ENCODE measurements at regions not wholly inside any gene's neighbourhood (a gene's known extent, or its start where the extent isn't known, plus 50 kb on each side); places are given as distances from the start of the nearest gene placed in this dataset.

DNA sequence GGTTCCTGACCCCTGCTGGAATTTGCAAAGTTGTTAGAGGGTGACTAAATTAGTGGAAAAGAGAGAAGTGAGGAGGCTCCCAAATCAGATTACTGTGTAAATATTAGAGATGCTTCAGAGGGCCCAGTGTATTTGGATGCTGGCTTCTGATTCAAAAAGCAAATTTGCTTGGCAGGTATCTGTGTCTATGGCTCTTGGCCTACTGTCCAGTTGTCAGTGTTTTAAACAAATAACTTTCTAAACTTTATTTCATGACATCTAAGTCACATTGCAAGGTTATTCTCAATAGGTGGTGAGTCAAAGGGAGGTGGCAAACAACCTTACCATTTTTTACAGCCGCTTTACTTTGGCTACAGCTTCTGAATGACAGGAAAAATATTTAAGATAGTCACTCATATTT is 720.1 kb downstream of the KCNA4 start:
- TF ChIP-seq, protein P1, sequence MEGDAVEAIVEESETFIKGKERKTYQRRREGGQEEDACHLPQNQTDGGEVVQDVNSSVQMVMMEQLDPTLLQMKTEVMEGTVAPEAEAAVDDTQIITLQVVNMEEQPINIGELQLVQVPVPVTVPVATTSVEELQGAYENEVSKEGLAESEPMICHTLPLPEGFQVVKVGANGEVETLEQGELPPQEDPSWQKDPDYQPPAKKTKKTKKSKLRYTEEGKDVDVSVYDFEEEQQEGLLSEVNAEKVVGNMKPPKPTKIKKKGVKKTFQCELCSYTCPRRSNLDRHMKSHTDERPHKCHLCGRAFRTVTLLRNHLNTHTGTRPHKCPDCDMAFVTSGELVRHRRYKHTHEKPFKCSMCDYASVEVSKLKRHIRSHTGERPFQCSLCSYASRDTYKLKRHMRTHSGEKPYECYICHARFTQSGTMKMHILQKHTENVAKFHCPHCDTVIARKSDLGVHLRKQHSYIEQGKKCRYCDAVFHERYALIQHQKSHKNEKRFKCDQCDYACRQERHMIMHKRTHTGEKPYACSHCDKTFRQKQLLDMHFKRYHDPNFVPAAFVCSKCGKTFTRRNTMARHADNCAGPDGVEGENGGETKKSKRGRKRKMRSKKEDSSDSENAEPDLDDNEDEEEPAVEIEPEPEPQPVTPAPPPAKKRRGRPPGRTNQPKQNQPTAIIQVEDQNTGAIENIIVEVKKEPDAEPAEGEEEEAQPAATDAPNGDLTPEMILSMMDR (IDR thresholded peaks at IDR 0.05 in 2 of 3, conservative IDR thresholded peaks at IDR 0.05 in 1 of 3; ENCODE audit: borderline replicate concordance in 1 of 3, insufficient read depth in 1 of 3, low read depth in 2 of 3, low read length in 2 of 3) = no peak
- TF ChIP-seq POLR2A (IDR thresholded peaks at IDR 0.05; ENCODE audit: borderline replicate concordance, extremely low read depth, insufficient read depth, insufficient read length) (no peak), EZH2 (IDR thresholded peaks at IDR 0.05) (no peak), JUND (IDR thresholded peaks at IDR 0.05) (no peak), ELF1 (IDR thresholded peaks at IDR 0.05; ENCODE audit: borderline replicate concordance, low read depth) (no peak), EZH2phosphoT487 (IDR thresholded peaks at IDR 0.05; ENCODE audit: borderline replicate concordance) (no peak), POLR2AphosphoS5 (IDR thresholded peaks at IDR 0.05; ENCODE audit: low read depth, low read length) (no peak), YY1 (IDR thresholded peaks at IDR 0.05; ENCODE audit: extremely low read depth, insufficient replicate concordance, low read depth, low read length) (no peak)
- TF ChIP-seq, protein P2, sequence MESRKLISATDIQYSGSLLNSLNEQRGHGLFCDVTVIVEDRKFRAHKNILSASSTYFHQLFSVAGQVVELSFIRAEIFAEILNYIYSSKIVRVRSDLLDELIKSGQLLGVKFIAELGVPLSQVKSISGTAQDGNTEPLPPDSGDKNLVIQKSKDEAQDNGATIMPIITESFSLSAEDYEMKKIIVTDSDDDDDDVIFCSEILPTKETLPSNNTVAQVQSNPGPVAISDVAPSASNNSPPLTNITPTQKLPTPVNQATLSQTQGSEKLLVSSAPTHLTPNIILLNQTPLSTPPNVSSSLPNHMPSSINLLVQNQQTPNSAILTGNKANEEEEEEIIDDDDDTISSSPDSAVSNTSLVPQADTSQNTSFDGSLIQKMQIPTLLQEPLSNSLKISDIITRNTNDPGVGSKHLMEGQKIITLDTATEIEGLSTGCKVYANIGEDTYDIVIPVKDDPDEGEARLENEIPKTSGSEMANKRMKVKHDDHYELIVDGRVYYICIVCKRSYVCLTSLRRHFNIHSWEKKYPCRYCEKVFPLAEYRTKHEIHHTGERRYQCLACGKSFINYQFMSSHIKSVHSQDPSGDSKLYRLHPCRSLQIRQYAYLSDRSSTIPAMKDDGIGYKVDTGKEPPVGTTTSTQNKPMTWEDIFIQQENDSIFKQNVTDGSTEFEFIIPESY (IDR thresholded peaks at IDR 0.05; ENCODE audit: extremely low read depth, insufficient replicate concordance, low read length) = no peak
- TF ChIP-seq, protein P3, sequence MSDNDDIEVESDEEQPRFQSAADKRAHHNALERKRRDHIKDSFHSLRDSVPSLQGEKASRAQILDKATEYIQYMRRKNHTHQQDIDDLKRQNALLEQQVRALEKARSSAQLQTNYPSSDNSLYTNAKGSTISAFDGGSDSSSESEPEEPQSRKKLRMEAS (IDR thresholded peaks at IDR 0.05) = no peak
